ENCODE measurements at regions not wholly inside any gene's neighbourhood (a gene's known extent, or its start where the extent isn't known, plus 50 kb on each side); places are given as distances from the start of the nearest gene placed in this dataset.

- no peak overlapping the region for H3K27ac Mint-ChIP-seq
- no peaks in the 10 kb centered on the region for H3K27me3 Mint-ChIP-seq
- TF ChIP-seq CTCF (IDR thresholded peaks at IDR 0.05; ENCODE audit: unreplicated experiment): no peak
- no peak overlapping the region for H3K4me3 Mint-ChIP-seq (ENCODE audit: low read depth)
- no peak for DNase-seq (ENCODE audit: low spot score, unreplicated experiment)
- peaks cover 6% of the 10 kb centered on the region for H3K9me3 Mint-ChIP-seq (ENCODE audit: low read depth)
- no peaks in the 10 kb centered on the region for H3K4me1 Mint-ChIP-seq (ENCODE audit: low read depth)
- peaks cover under 1% of the 10 kb centered on the region for H3K36me3 Mint-ChIP-seq (ENCODE audit: insufficient read depth)
These were observed 247.7 kb upstream of the ADRA1B start for GRCh38 chr5:159668556-159668955.

- Mint-ChIP-seq H3K9me3 (ENCODE audit: low read depth) (peaks cover 8% of the 10 kb centered on the region), H3K4me1 (ENCODE audit: low read depth) (no peaks in the 10 kb centered on the region), H3K36me3 (ENCODE audit: insufficient read depth) (peaks cover 1% of the 10 kb centered on the region), H3K27ac (no peak overlapping the region), H3K27me3 (no peaks in the 10 kb centered on the region), H3K4me3 (ENCODE audit: low read depth) (no peak overlapping the region)
- no peak for TF ChIP-seq CTCF (IDR thresholded peaks at IDR 0.05; ENCODE audit: unreplicated experiment)
- DNase-seq (ENCODE audit: low spot score, unreplicated experiment): no peak
These were observed 246.7 kb upstream of the ADRA1B start for GRCh38 chr5:159669559-159669958.

DNA sequence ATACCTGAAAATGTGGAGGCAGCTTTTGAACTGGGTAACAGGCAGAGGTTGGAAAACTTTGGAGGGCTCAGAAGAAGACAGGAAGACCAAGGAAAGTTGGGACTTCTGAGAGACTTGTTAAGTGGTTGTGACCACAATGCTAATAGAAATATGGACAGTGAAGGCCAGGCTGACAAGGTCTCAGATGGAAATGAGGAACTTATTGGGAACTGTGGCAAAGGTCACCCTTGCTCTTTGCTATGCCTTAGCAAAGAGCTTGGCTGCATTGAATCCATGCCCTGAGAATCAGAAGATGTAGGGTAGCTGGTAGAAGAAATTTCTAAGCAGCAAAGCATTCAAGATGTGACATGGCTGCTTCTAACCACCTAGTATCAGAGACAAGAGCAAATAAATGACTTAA is 244.4 kb upstream of the ADRA1B start:
- H3K27ac Mint-ChIP-seq: no peak overlapping the region

GRCh38 chr5:159673538-159673937 is 242.7 kb upstream of the ADRA1B start:
- H3K27me3 Mint-ChIP-seq: no peaks in the 10 kb centered on the region
- no peak overlapping the region for H3K27ac Mint-ChIP-seq
- H3K36me3 Mint-ChIP-seq (ENCODE audit: insufficient read depth): peaks cover 1% of the 10 kb centered on the region
- no peak for TF ChIP-seq CTCF (IDR thresholded peaks at IDR 0.05; ENCODE audit: unreplicated experiment)
- no peaks in the 10 kb centered on the region for H3K4me1 Mint-ChIP-seq (ENCODE audit: low read depth)
- H3K4me3 Mint-ChIP-seq (ENCODE audit: low read depth): no peak overlapping the region
- no peak for DNase-seq (ENCODE audit: low spot score, unreplicated experiment)
- peaks cover 11% of the 10 kb centered on the region for H3K9me3 Mint-ChIP-seq (ENCODE audit: low read depth)

More for the DNA sequence above, 244.4 kb upstream of the ADRA1B start:
- Mint-ChIP-seq H3K36me3 (ENCODE audit: insufficient read depth) (peaks cover 1% of the 10 kb centered on the region), H3K4me1 (ENCODE audit: low read depth) (no peaks in the 10 kb centered on the region), H3K4me3 (ENCODE audit: low read depth) (no peak overlapping the region), H3K27me3 (no peaks in the 10 kb centered on the region), H3K9me3 (ENCODE audit: low read depth) (peaks cover 8% of the 10 kb centered on the region)
- no peak for TF ChIP-seq CTCF (IDR thresholded peaks at IDR 0.05; ENCODE audit: unreplicated experiment)
- no peak for DNase-seq (ENCODE audit: low spot score, unreplicated experiment)

GRCh38 chr5:159678657-159679392 is 237.5 kb upstream of the ADRA1B start:
- DNase-seq (ENCODE audit: low spot score, unreplicated experiment): no peak
- no peaks in the 10 kb centered on the region for H3K27me3 Mint-ChIP-seq

More at GRCh38 chr5:159678657-159679392, 237.5 kb upstream of the ADRA1B start:
- Mint-ChIP-seq H3K9me3 (ENCODE audit: low read depth) (peaks cover 33% of the 10 kb centered on the region), H3K4me1 (ENCODE audit: low read depth) (no peaks in the 10 kb centered on the region), H3K36me3 (ENCODE audit: insufficient read depth) (peaks cover 4% of the 10 kb centered on the region), H3K27ac (no peak overlapping the region), H3K4me3 (ENCODE audit: low read depth) (no peak overlapping the region)
- TF ChIP-seq CTCF (IDR thresholded peaks at IDR 0.05; ENCODE audit: unreplicated experiment): no peak
